Mesothelial cell of epicardium (in vitro differentiated cells): ENCODE measurements at regions not wholly inside any gene's neighbourhood (a gene's known extent, or its start where the extent isn't known, plus 50 kb on each side); places are given as distances from the start of the nearest gene placed in this dataset.

Experiments used
- DNase-seq, 2 experiments: peaks; one replicate each; pipeline ENCODE4 v3.0.0; 2021; ENCODE audit warnings: low spot score in 2 of 2; ENCODE audit not compliant: unreplicated experiment in 2 of 2
- H3K27ac Mint-ChIP-seq: 2 replicates; pipeline ENCODE4 v1.8.0; 2021; ENCODE audit warnings: mixed read lengths
- H3K27me3 Mint-ChIP-seq: 2 replicates; pipeline ENCODE4 v1.8.0; 2021; ENCODE audit warnings: low read depth, mixed read lengths
- H3K36me3 Mint-ChIP-seq: 2 replicates; pipeline ENCODE4 v1.8.0; 2021; ENCODE audit warnings: mixed read lengths
- H3K4me1 Mint-ChIP-seq: 2 replicates; pipeline ENCODE4 v1.8.0; 2021; ENCODE audit warnings: mixed read lengths
- H3K4me3 Mint-ChIP-seq: 2 replicates; pipeline ENCODE4 v1.8.0; 2021; ENCODE audit warnings: mild to moderate bottlenecking, moderate library complexity, mixed read lengths
- H3K9me3 Mint-ChIP-seq: 2 replicates; pipeline ENCODE4 v1.8.0; 2021; ENCODE audit warnings: mixed read lengths
- CTCF ChIP-seq: fragments of 200-600 bp; sonication (generic); IDR thresholded peaks from one replicate; pipeline ENCODE4 v1.5.0; 2021; ENCODE audit warnings: antibody characterized with exemption; ENCODE audit not compliant: unreplicated experiment

GRCh38 chr2:16336491-16336890 lies 329.1 kb downstream of the CYRIA start:
- no peak overlapping the region for H3K27ac Mint-ChIP-seq
- no peaks in the 10 kb centered on the region for H3K27me3 Mint-ChIP-seq
- peaks cover 10% of the 10 kb centered on the region for H3K36me3 Mint-ChIP-seq
- H3K9me3 Mint-ChIP-seq: peaks cover 25% of the 10 kb centered on the region
- no peak overlapping the region for H3K4me3 Mint-ChIP-seq
- no peak for DNase-seq
- H3K4me1 Mint-ChIP-seq: peaks cover 49% of the 10 kb centered on the region
- no peak for TF ChIP-seq CTCF

GRCh38 chr2:16335947-16336346 lies 329.7 kb downstream of the CYRIA start:
- TF ChIP-seq CTCF: no peak
- Mint-ChIP-seq H3K27ac (peak overlapping the region; percentile 1), H3K9me3 (peaks cover 22% of the 10 kb centered on the region), H3K27me3 (no peaks in the 10 kb centered on the region), H3K36me3 (peaks cover 10% of the 10 kb centered on the region), H3K4me1 (peaks cover 54% of the 10 kb centered on the region), H3K4me3 (no peak overlapping the region)
- DNase-seq: no peak

GRCh38 chr2:16335604-16335930 lies 330.1 kb downstream of the CYRIA start:
- H3K36me3 Mint-ChIP-seq: peaks cover 10% of the 10 kb centered on the region
- no peaks in the 10 kb centered on the region for H3K27me3 Mint-ChIP-seq
- peaks cover 58% of the 10 kb centered on the region for H3K4me1 Mint-ChIP-seq
- H3K4me3 Mint-ChIP-seq: no peak overlapping the region
- DNase-seq: no peak
- no peak for TF ChIP-seq CTCF
- peaks cover 22% of the 10 kb centered on the region for H3K9me3 Mint-ChIP-seq
- peak overlapping the region; percentile 1 for H3K27ac Mint-ChIP-seq

DNA sequence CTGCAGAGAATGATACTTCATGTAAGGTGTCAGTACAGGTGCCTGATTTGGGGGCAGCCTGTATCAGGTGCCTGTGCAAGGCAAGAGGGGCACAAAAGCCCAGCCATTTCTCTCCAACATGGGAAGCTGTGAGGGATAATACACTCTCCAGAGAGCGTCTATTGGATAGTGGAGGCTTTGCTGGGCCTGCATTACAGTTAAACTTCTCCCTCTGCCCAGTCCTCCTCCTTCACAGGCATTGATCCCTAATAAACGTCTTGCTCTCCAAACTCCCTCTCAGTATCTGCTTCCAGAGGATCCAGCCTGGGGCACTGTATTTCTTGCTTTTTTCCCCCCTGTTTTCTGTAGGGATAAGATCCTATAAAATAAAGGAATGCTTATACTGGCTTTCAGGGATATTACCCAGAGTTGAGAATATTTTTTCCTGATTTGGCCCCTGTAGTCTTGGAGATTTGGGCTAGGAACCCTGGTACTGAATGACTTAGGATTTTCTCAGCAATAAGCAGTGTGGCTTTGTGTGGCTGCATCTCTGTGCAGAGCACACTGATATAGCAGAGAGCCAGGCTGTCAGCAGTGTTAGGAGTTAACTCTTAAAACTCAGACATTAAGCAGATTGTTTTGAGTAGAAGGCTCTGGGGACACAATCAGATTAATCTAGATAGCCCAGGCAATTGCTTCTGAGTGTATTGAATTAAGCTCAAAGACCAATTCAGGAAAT lies 330.6 kb downstream of the CYRIA start:
- H3K4me3 Mint-ChIP-seq: no peak overlapping the region
- peaks cover 61% of the 10 kb centered on the region for H3K4me1 Mint-ChIP-seq
- peaks cover 10% of the 10 kb centered on the region for H3K36me3 Mint-ChIP-seq
- H3K27me3 Mint-ChIP-seq: no peaks in the 10 kb centered on the region
- peak overlapping the region; percentile 41 for H3K27ac Mint-ChIP-seq
- no peak for DNase-seq
- TF ChIP-seq CTCF: no peak
- peaks cover 19% of the 10 kb centered on the region for H3K9me3 Mint-ChIP-seq

DNA sequence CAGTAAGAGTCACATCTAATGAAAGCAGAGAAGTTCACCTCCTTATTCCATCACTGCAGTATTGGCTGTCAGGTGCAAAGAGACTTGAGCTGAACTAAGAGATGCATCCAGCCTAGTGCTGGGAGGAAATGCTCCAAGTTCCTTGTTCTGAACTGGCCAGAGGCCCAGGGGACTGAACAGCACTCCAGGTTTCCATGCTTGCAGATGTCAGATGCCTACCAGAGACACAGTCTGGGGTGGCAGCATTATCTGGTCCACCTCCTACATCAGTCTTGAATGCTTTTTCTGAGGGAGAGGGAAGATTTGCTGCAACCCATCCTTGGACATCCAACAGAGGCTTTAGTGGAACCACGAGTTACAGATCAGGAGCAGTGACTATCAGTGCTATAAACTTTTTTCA lies 331.3 kb downstream of the CYRIA start:
- Mint-ChIP-seq H3K4me3 (no peak overlapping the region), H3K4me1 (peaks cover 68% of the 10 kb centered on the region), H3K36me3 (peaks cover 9% of the 10 kb centered on the region), H3K9me3 (peaks cover 12% of the 10 kb centered on the region), H3K27ac (peak overlapping the region; percentile 15), H3K27me3 (no peaks in the 10 kb centered on the region)
- DNase-seq: no peak
- no peak for TF ChIP-seq CTCF

DNA sequence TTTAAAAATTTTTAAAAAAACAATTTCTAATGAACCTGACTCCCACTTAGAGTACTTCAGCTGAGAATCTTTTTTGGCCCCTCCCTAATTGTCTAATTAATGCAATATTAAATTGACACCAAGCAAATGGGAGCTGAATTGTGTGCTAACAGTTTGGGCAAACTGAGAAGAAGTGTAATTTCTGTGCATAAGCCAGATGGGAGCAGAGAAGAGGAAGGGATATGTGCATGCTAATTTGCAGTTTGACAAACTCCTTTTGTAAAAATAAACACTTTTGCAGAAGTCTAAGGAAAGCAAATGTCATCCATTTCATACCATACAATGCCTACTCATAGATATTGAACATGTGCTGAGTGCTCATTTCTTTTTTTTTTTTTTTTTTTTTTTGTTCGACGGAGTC lies 332.0 kb downstream of the CYRIA start:
- no peak overlapping the region for H3K27ac Mint-ChIP-seq
- H3K9me3 Mint-ChIP-seq: peaks cover 6% of the 10 kb centered on the region
- H3K4me1 Mint-ChIP-seq: peaks cover 73% of the 10 kb centered on the region
- DNase-seq: no peak
- no peak overlapping the region for H3K4me3 Mint-ChIP-seq
- no peaks in the 10 kb centered on the region for H3K27me3 Mint-ChIP-seq
- TF ChIP-seq CTCF: no peak
- H3K36me3 Mint-ChIP-seq: peaks cover 4% of the 10 kb centered on the region
